C4-2B (cell line): ENCODE measurements at regions not wholly inside any gene's neighbourhood (a gene's known extent, or its start where the extent isn't known, plus 50 kb on each side); places are given as distances from the start of the nearest gene placed in this dataset.

Experiments used
- H3K27ac ChIP-seq: fragments of 450-650 bp; 2 replicates; pipeline ENCODE4 v1.5.1; 2017
- ZFX ChIP-seq: fragments of 450-650 bp; IDR thresholded peaks from 2 replicates; pipeline ENCODE4 v1.6.1; 2017
- TF ChIP-seq, protein P1 (sequence below): fragments of 450-650 bp; conservative IDR thresholded peaks from 2 replicates; pipeline ENCODE4 v1.5.1; 2017; ENCODE audit warnings: mild to moderate bottlenecking

GRCh38 chr18:26794230-26795101 lies 71.0 kb downstream of the AQP4 start:
- TF ChIP-seq ZFX: no peak
- TF ChIP-seq, protein P1, sequence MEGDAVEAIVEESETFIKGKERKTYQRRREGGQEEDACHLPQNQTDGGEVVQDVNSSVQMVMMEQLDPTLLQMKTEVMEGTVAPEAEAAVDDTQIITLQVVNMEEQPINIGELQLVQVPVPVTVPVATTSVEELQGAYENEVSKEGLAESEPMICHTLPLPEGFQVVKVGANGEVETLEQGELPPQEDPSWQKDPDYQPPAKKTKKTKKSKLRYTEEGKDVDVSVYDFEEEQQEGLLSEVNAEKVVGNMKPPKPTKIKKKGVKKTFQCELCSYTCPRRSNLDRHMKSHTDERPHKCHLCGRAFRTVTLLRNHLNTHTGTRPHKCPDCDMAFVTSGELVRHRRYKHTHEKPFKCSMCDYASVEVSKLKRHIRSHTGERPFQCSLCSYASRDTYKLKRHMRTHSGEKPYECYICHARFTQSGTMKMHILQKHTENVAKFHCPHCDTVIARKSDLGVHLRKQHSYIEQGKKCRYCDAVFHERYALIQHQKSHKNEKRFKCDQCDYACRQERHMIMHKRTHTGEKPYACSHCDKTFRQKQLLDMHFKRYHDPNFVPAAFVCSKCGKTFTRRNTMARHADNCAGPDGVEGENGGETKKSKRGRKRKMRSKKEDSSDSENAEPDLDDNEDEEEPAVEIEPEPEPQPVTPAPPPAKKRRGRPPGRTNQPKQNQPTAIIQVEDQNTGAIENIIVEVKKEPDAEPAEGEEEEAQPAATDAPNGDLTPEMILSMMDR: no peak
- H3K27ac ChIP-seq: no peak overlapping the region

- no peak for TF ChIP-seq ZFX
- TF ChIP-seq, protein P1: no peak
Measured at GRCh38 chr18:26792661-26793060, 72.8 kb downstream of the AQP4 start.

GRCh38 chr18:26791676-26792075 lies 73.8 kb downstream of the AQP4 start:
- TF ChIP-seq ZFX: no peak
- TF ChIP-seq, protein P1: no peak
- H3K27ac ChIP-seq: no peak overlapping the region

More at GRCh38 chr18:26792661-26793060, 72.8 kb downstream of the AQP4 start:
- H3K27ac ChIP-seq: no peak overlapping the region

DNA sequence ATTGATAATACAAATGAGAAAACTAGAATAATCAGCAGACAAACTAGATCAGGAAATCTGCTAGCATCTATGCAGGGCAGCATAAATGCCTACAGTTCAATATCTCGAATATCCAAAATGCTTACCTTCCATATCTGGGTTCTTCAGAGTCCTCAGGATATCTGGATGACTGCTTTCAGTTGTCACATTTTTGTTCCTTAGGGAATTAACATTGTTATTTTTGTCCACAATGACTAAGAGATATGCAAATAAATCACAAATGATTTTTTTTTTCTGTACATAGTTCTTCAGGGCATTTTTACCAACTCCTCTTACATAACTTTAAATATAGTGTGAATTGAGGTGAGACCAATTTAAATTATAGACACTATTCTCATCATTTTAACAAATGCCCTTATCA lies 80.9 kb downstream of the AQP4 start:
- no peak overlapping the region for H3K27ac ChIP-seq
- TF ChIP-seq, protein P1: no peak
- no peak for TF ChIP-seq ZFX

DNA sequence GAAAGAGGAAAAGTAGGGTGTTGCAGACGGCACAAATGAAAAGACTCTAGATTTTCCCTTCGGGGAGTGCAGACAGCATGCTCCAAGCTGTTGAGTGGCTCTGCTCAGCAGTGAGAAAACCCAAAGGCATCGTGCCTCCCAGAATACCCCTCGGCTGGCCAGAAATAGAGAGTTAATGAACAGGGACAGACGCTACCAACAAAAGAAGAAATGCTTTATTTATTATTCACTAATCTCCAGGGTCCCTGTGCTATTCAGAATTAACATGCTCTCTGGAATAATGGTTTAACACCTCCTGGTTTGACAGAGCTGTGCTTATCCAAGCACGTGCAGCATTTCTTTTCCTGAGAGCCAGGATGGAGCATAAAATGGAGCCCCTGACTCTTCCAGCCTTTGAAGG lies 82.3 kb downstream of the AQP4 start:
- TF ChIP-seq ZFX: no peak
- H3K27ac ChIP-seq: no peak overlapping the region

DNA sequence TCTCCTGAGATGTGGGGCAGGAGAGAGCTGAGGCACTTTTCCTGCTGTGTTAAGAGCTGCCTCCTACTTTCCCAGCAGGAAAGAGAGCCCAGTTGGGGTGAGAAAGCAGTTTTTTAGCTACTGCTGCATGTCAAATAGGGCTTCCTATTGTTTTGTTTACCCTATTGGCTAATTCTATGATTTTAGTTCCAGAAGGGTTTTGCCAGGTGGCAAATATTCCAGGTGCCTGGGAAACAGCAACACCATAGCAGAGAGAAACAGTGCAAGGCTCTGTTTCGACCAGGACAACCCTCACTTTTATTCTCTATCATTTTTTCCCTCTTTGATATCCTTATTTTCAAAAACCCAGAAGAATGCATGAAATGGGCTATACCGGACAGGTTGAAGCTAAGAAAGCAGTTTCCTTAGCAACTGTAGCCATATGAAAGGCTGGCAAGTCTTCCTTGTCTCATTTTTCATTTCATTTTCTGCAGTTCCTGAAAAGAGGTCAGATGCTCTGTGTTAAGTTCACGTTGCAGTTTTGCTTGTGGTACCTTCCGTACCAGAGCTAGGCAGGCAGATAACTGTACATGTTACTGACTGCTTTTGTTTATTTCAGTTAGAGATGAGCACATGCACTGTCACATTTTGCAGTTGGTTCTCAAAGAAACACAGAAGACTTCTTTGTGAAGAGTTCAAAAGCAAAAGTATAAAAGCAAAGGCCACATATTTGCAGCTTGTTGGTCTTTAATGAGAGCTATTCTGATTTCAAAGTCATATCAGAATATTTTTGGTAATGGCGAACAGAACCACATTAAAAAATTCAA lies 84.8 kb downstream of the AQP4 start:
- no peak for TF ChIP-seq ZFX
- TF ChIP-seq, protein P1: no peak
- no peak overlapping the region for H3K27ac ChIP-seq

DNA sequence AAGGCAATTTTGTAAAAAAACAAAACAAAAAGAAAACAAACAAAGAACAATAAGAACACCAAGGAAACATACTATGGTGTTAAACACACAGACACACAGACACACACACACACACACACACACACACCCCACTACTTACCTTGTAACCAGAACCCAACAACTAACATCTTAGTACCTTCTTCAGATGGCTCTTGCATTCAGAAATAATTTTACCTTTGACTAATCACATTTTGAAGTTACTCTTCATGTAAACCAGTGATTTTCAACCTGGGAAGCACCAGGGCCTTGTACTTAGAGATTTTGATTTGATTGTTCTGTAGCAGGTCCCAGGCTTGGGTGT lies 87.5 kb downstream of the AQP4 start:
- no peak overlapping the region for H3K27ac ChIP-seq
- TF ChIP-seq ZFX: no peak
- TF ChIP-seq, protein P1: no peak
